ENCODE measurements at regions not wholly inside any gene's neighbourhood (a gene's known extent, or its start where the extent isn't known, plus 50 kb on each side); places are given as distances from the start of the nearest gene placed in this dataset.

- no peaks in the 10 kb centered on the region for H3K27me3 ChIP-seq
- no peak overlapping the region for H3K4me3 ChIP-seq
- no peak for DNase-seq
- H3K36me3 ChIP-seq (ENCODE audit: low read depth, missing control alignments) = no peaks in the 10 kb centered on the region
- H3K9me3 ChIP-seq = no peaks in the 10 kb centered on the region
- WGBS, 2 donors = 8 to 12% methylated on average over 32 to 44 of the region's 44 CpGs
- intact Hi-C loops (cut with DNase I; ENCODE audit: low total_unique reads) = no loop called here
- no peaks in the 10 kb centered on the region for H3K4me1 ChIP-seq
- no peak overlapping the region for H3K27ac ChIP-seq
- TF ChIP-seq CTCF (IDR thresholded peaks at IDR 0.05) (no peak), POLR2A (IDR thresholded peaks at IDR 0.05) (no peak)
Observed at GRCh38 chr10:100621360-100622205, 85.8 kb downstream of the HIF1AN start.

DNA sequence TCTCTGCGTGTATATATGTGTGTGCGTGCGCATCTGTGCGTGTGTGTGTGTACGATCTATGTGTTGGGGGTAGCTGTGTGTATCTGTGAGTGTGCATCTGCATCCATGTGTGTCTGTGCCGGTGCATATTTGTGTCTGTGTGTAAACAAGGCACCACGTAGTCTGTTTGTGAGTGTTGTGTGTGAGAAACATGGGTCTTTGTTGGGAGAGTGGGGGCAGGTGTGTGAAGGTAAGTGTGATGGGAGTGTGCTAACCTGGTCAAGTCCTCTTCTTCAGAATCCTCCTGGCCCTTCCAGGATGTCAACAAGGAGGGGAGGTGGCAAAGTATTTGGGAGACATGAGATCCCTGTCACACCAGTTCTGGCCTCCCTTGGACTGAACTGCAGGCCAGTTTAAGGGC, 87.2 kb downstream of the HIF1AN start:
- DNase-seq = no peak
- intact Hi-C loops (cut with DNase I; ENCODE audit: low total_unique reads) = no loop called here
- no peaks in the 10 kb centered on the region for H3K27me3 ChIP-seq
- H3K4me3 ChIP-seq = no peak overlapping the region
- H3K27ac ChIP-seq = no peak overlapping the region
- WGBS, 2 donors = 85 to 94% methylated on average over 7 of the region's 7 CpGs
- no peaks in the 10 kb centered on the region for H3K36me3 ChIP-seq (ENCODE audit: low read depth, missing control alignments)
- no peaks in the 10 kb centered on the region for H3K4me1 ChIP-seq
- H3K9me3 ChIP-seq = no peaks in the 10 kb centered on the region
- TF ChIP-seq CTCF (IDR thresholded peaks at IDR 0.05) = no peak
- no peak for TF ChIP-seq POLR2A (IDR thresholded peaks at IDR 0.05)

GRCh38 chr10:100623521-100624230, 87.9 kb downstream of the HIF1AN start:
- H3K4me1 ChIP-seq = no peaks in the 10 kb centered on the region
- WGBS, 2 donors = 49 to 69% methylated on average over 12 of the region's 12 CpGs
- no peaks in the 10 kb centered on the region for H3K27me3 ChIP-seq
- TF ChIP-seq CTCF (IDR thresholded peaks at IDR 0.05) (no peak), POLR2A (IDR thresholded peaks at IDR 0.05) (no peak)
- intact Hi-C loops (cut with DNase I; ENCODE audit: low total_unique reads) = no loop called here
- no peak for DNase-seq
- no peaks in the 10 kb centered on the region for H3K36me3 ChIP-seq (ENCODE audit: low read depth, missing control alignments)
- no peak overlapping the region for H3K4me3 ChIP-seq
- H3K9me3 ChIP-seq = no peaks in the 10 kb centered on the region
- H3K27ac ChIP-seq = no peak overlapping the region

DNA sequence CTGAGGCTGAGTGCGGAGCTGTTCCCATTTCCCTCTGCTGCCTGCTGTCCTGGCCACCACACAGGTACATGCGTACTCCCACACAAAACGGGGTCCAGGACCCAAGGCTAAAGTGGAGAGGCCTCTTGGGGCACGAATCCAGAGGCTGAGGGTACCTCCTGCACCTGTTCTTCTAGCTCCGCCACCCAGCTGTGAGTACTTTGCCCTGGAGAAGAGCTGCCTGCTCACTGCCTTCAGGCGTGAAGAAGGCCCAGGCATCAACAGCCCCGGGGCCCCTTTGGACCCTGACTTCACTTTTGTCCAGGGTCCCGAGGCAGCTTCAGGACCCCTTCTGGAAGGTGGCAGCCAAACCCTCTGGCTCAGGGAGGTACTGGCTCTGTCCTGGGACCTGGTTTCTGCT, 88.6 kb downstream of the HIF1AN start:
- intact Hi-C loops (cut with DNase I; ENCODE audit: low total_unique reads) = no loop called here
- Histone ChIP-seq H3K27ac (no peak overlapping the region), H3K36me3 (ENCODE audit: low read depth, missing control alignments) (no peaks in the 10 kb centered on the region), H3K9me3 (no peaks in the 10 kb centered on the region), H3K27me3 (no peaks in the 10 kb centered on the region), H3K4me3 (no peak overlapping the region), H3K4me1 (no peaks in the 10 kb centered on the region)
- 84 to 100% methylated on average over 1 to 8 of the region's 8 CpGs for WGBS, 2 donors
- no peak for DNase-seq
- TF ChIP-seq POLR2A (IDR thresholded peaks at IDR 0.05) (no peak), CTCF (IDR thresholded peaks at IDR 0.05) (no peak)

Measured in testis (tissue), 2 donors.